Stimulated activated CD4-positive, alpha-beta T cell treated with anti-CD3 and anti-CD28 coated beads, Interleukin-4, amount 100 ng/mL, for 24 hours (primary cell): ENCODE measurements at regions not wholly inside any gene's neighbourhood (a gene's known extent, or its start where the extent isn't known, plus 50 kb on each side); places are given as distances from the start of the nearest gene placed in this dataset.
"Not testable (repeated sequence)": the region's sequence is repeated elsewhere in the genome, so short reads cannot be mapped to it uniquely, and the experiment has no call there.

Source experiments
- DNase-seq: peaks from one replicate; pipeline ENCODE4 v3.0.0-alpha.2; 2020

- no peak for DNase-seq
Measured at GRCh38 chrX:13955975-13956374, 73.7 kb downstream of the GEMIN8 start.

- DNase-seq: no peak
Measured at GRCh38 chrX:13955095-13955647, 74.5 kb downstream of the GEMIN8 start.

GRCh38 chrX:13952581-13952980, 77.1 kb downstream of the GEMIN8 start:
- no peak for DNase-seq

- DNase-seq: not testable (repeated sequence)
Measured at GRCh38 chrX:13946223-13946622, 83.5 kb downstream of the GEMIN8 start.

GRCh38 chrX:13945787-13946186, 83.9 kb downstream of the GEMIN8 start:
- DNase-seq: not testable (repeated sequence)

GRCh38 chrX:13940671-13941070, 89.0 kb downstream of the GEMIN8 start:
- no peak for DNase-seq

GRCh38 chrX:13939741-13940597, 89.7 kb downstream of the GEMIN8 start:
- DNase-seq: no peak

- DNase-seq: no peak
Measured at GRCh38 chrX:13938829-13939530, 90.7 kb downstream of the GEMIN8 start.

GRCh38 chrX:13938051-13938828, 91.5 kb downstream of the GEMIN8 start:
- DNase-seq: peak; percentile 3

- DNase-seq: no peak
Measured at GRCh38 chrX:13937370-13938050, 92.2 kb downstream of the GEMIN8 start.

GRCh38 chrX:13936521-13937225, 93.0 kb downstream of the GEMIN8 start:
- no peak for DNase-seq

GRCh38 chrX:13934731-13935130, 95.0 kb downstream of the GEMIN8 start:
- no peak for DNase-seq

GRCh38 chrX:13933851-13934250, 95.8 kb downstream of the GEMIN8 start:
- no peak for DNase-seq

- DNase-seq: no peak
Measured at GRCh38 chrX:13933352-13933751, 96.3 kb downstream of the GEMIN8 start.

- DNase-seq: no peak
Measured at GRCh38 chrX:13932416-13932815, 97.3 kb downstream of the GEMIN8 start.

GRCh38 chrX:13927175-13927574, 102.5 kb downstream of the GEMIN8 start:
- no peak for DNase-seq

GRCh38 chrX:13923845-13924244, 105.8 kb downstream of the GEMIN8 start:
- DNase-seq: no peak

GRCh38 chrX:13923289-13923688, 106.4 kb upstream of the GPM6B start:
- DNase-seq: no peak

GRCh38 chrX:13917507-13917906, 100.6 kb upstream of the GPM6B start:
- DNase-seq: no peak

GRCh38 chrX:13911586-13911985, 94.7 kb upstream of the GPM6B start:
- no peak for DNase-seq

GRCh38 chrX:13906093-13906492, 89.2 kb upstream of the GPM6B start:
- no peak for DNase-seq

- no peak for DNase-seq
Measured at GRCh38 chrX:13903405-13903804, 86.5 kb upstream of the GPM6B start.
